ENCODE measurements at regions not wholly inside any gene's neighbourhood (a gene's known extent, or its start where the extent isn't known, plus 50 kb on each side); places are given as distances from the start of the nearest gene placed in this dataset.

DNA sequence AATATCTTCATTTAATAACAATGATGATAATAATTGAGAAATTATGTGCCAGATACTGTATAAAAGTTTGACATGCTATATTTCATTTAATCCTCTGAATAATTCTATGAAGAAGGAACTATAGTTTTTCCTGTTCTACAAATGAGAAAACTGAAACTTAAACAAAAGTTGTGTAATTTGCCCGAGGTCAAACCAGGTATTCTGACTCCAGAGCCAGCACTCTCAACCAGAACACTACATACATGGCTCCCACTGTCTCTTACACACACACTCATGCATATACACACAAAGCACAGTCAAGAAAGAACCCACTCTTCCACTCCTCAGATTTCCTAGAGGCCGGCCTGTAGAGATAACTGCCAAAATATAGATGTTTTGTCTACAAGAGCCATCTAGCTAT lies 374.0 kb upstream of the EMCN start:
- no TSS peak for BruUV-seq (replicated peaks)
- DNase-seq (ENCODE audit: low read depth, low spot score), result no peak
- Histone ChIP-seq H2AFZ (ENCODE audit: low read depth, low read length, poor library complexity, severe bottlenecking) (no peak overlapping the region), H3K4me2 (ENCODE audit: low read length) (no peak overlapping the region), H3K4me3 (replicated peaks in 1 of 2; ENCODE audit: low read depth in 1 of 2, low read length in 2 of 2) (no peak overlapping the region), H3K79me2 (ENCODE audit: insufficient read depth, low read length) (no peaks in the 10 kb centered on the region), H3K27ac (ENCODE audit: low read depth, low read length) (no peak overlapping the region), H3K9me2 (ENCODE audit: insufficient read depth) (no peaks in the 10 kb centered on the region), H4K20me1 (ENCODE audit: insufficient read depth) (no peaks in the 10 kb centered on the region), H3K27me3 (ENCODE audit: insufficient read depth, low read length) (no peaks in the 10 kb centered on the region), H3K36me3 (ENCODE audit: control insufficient read depth in 1 of 2, insufficient read depth in 2 of 2, low read length in 2 of 2) (no peaks in the 10 kb centered on the region), H3K9me3 (ENCODE audit: control insufficient read depth in 1 of 2, insufficient read depth in 1 of 2, low read depth in 1 of 2, low read length in 2 of 2) (no peaks in the 10 kb centered on the region), H3K9ac (ENCODE audit: low read length) (no peak overlapping the region), H3K4me1 (ENCODE audit: control insufficient read depth in 1 of 2, insufficient read depth in 2 of 2, low read length in 2 of 2) (no peaks in the 10 kb centered on the region)
- TF ChIP-seq, protein P1, sequence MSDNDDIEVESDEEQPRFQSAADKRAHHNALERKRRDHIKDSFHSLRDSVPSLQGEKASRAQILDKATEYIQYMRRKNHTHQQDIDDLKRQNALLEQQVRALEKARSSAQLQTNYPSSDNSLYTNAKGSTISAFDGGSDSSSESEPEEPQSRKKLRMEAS (IDR thresholded peaks at IDR 0.05), result no peak
- TF ChIP-seq YY1 (IDR thresholded peaks at IDR 0.05; ENCODE audit: extremely low read depth, insufficient replicate concordance, low read depth, low read length) (no peak), SP1 (IDR thresholded peaks at IDR 0.05; ENCODE audit: low read depth) (no peak), EZH2 (IDR thresholded peaks at IDR 0.05) (no peak), RAD21 (IDR thresholded peaks at IDR 0.05; ENCODE audit: low read depth) (no peak), ZNF274 (IDR thresholded peaks at IDR 0.05; ENCODE audit: low read depth, low read length) (no peak), POLR2AphosphoS5 (IDR thresholded peaks at IDR 0.05; ENCODE audit: low read depth, low read length) (no peak), JUND (IDR thresholded peaks at IDR 0.05) (no peak), CEBPB (IDR thresholded peaks at IDR 0.05; ENCODE audit: low read depth) (no peak), SRF (IDR thresholded peaks at IDR 0.05; ENCODE audit: low read depth) (no peak), POLR2A (IDR thresholded peaks at IDR 0.05; ENCODE audit: borderline replicate concordance, extremely low read depth, insufficient read depth, insufficient read length) (no peak), SIN3A (IDR thresholded peaks at IDR 0.05; ENCODE audit: low read depth) (no peak), CBX3 (IDR thresholded peaks at IDR 0.05; ENCODE audit: low read depth) (no peak), ELF1 (IDR thresholded peaks at IDR 0.05; ENCODE audit: borderline replicate concordance, low read depth) (no peak), FOSL1 (IDR thresholded peaks at IDR 0.05; ENCODE audit: low read depth) (no peak), TCF7L2 (IDR thresholded peaks at IDR 0.05; ENCODE audit: borderline replicate concordance, extremely low read depth, insufficient read depth, insufficient read length) (no peak), ZFX (IDR thresholded peaks at IDR 0.05) (no peak)
- TF ChIP-seq, protein P2, sequence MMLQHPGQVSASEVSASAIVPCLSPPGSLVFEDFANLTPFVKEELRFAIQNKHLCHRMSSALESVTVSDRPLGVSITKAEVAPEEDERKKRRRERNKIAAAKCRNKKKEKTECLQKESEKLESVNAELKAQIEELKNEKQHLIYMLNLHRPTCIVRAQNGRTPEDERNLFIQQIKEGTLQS (IDR thresholded peaks at IDR 0.05), result no peak
- TF ChIP-seq, protein P3, sequence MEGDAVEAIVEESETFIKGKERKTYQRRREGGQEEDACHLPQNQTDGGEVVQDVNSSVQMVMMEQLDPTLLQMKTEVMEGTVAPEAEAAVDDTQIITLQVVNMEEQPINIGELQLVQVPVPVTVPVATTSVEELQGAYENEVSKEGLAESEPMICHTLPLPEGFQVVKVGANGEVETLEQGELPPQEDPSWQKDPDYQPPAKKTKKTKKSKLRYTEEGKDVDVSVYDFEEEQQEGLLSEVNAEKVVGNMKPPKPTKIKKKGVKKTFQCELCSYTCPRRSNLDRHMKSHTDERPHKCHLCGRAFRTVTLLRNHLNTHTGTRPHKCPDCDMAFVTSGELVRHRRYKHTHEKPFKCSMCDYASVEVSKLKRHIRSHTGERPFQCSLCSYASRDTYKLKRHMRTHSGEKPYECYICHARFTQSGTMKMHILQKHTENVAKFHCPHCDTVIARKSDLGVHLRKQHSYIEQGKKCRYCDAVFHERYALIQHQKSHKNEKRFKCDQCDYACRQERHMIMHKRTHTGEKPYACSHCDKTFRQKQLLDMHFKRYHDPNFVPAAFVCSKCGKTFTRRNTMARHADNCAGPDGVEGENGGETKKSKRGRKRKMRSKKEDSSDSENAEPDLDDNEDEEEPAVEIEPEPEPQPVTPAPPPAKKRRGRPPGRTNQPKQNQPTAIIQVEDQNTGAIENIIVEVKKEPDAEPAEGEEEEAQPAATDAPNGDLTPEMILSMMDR (IDR thresholded peaks at IDR 0.05 in 2 of 3, conservative IDR thresholded peaks at IDR 0.05 in 1 of 3; ENCODE audit: borderline replicate concordance in 1 of 3, insufficient read depth in 1 of 3, low read depth in 2 of 3, low read length in 2 of 3), result no peak
- TF ChIP-seq, protein P4, sequence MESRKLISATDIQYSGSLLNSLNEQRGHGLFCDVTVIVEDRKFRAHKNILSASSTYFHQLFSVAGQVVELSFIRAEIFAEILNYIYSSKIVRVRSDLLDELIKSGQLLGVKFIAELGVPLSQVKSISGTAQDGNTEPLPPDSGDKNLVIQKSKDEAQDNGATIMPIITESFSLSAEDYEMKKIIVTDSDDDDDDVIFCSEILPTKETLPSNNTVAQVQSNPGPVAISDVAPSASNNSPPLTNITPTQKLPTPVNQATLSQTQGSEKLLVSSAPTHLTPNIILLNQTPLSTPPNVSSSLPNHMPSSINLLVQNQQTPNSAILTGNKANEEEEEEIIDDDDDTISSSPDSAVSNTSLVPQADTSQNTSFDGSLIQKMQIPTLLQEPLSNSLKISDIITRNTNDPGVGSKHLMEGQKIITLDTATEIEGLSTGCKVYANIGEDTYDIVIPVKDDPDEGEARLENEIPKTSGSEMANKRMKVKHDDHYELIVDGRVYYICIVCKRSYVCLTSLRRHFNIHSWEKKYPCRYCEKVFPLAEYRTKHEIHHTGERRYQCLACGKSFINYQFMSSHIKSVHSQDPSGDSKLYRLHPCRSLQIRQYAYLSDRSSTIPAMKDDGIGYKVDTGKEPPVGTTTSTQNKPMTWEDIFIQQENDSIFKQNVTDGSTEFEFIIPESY (IDR thresholded peaks at IDR 0.05; ENCODE audit: extremely low read depth, insufficient replicate concordance, low read length), result no peak
- ChIA-PET POLR2A (no interaction called here), CTCF (no interaction called here), RAD21 (ENCODE audit: low non-redundant PET in 1 of 2, low total read pairs in 2 of 2, uncharacterized antibody in 2 of 2, unreplicated experiment in 2 of 2) (no interaction called here)
- intact Hi-C loops (cut with micrococcal nuclease), result no loop called here
- no peak for ATAC-seq
